ENCODE measurements at regions not wholly inside any gene's neighbourhood (a gene's known extent, or its start where the extent isn't known, plus 50 kb on each side); places are given as distances from the start of the nearest gene placed in this dataset.

GRCh38 chr13:79831556-79831955, 350.6 kb downstream of the NDFIP2 start:
- no peak for TF ChIP-seq CTCF (IDR thresholded peaks at IDR 0.05; ENCODE audit: insufficient read depth, low read length, poor library complexity, severe bottlenecking)
- Histone ChIP-seq H3K27me3 (replicated peaks; ENCODE audit: control insufficient read depth, insufficient read depth, low read length) (no peaks in the 10 kb centered on the region), H3K36me3 (ENCODE audit: control insufficient read depth, insufficient read depth, low read length) (no peaks in the 10 kb centered on the region), H3K4me3 (replicated peaks; ENCODE audit: low read depth, low read length) (no peak overlapping the region)
- DNase-seq (ENCODE audit: extremely low read depth, insufficient read length) = no peak

GRCh38 chr13:79830945-79831344, 350.0 kb downstream of the NDFIP2 start:
- no peak for TF ChIP-seq CTCF (IDR thresholded peaks at IDR 0.05; ENCODE audit: insufficient read depth, low read length, poor library complexity, severe bottlenecking)
- no peak for DNase-seq (ENCODE audit: extremely low read depth, insufficient read length)
- H3K27me3 ChIP-seq (replicated peaks; ENCODE audit: control insufficient read depth, insufficient read depth, low read length) = no peaks in the 10 kb centered on the region
- no peaks in the 10 kb centered on the region for H3K36me3 ChIP-seq (ENCODE audit: control insufficient read depth, insufficient read depth, low read length)
- no peak overlapping the region for H3K4me3 ChIP-seq (replicated peaks; ENCODE audit: low read depth, low read length)

- TF ChIP-seq CTCF (IDR thresholded peaks at IDR 0.05; ENCODE audit: insufficient read depth, low read length, poor library complexity, severe bottlenecking) = no peak
- Histone ChIP-seq H3K27me3 (replicated peaks; ENCODE audit: control insufficient read depth, insufficient read depth, low read length) (no peaks in the 10 kb centered on the region), H3K4me3 (replicated peaks; ENCODE audit: low read depth, low read length) (no peak overlapping the region), H3K36me3 (ENCODE audit: control insufficient read depth, insufficient read depth, low read length) (no peaks in the 10 kb centered on the region)
- DNase-seq (ENCODE audit: extremely low read depth, insufficient read length) = no peak
These were observed 349.5 kb downstream of the NDFIP2 start for GRCh38 chr13:79830426-79830825.

GRCh38 chr13:79829880-79830279, 348.9 kb downstream of the NDFIP2 start:
- no peak for TF ChIP-seq CTCF (IDR thresholded peaks at IDR 0.05; ENCODE audit: insufficient read depth, low read length, poor library complexity, severe bottlenecking)
- Histone ChIP-seq H3K36me3 (ENCODE audit: control insufficient read depth, insufficient read depth, low read length) (no peaks in the 10 kb centered on the region), H3K27me3 (replicated peaks; ENCODE audit: control insufficient read depth, insufficient read depth, low read length) (no peaks in the 10 kb centered on the region), H3K4me3 (replicated peaks; ENCODE audit: low read depth, low read length) (no peak overlapping the region)
- no peak for DNase-seq (ENCODE audit: extremely low read depth, insufficient read length)

GRCh38 chr13:79825959-79826358, 345.0 kb downstream of the NDFIP2 start:
- DNase-seq (ENCODE audit: extremely low read depth, insufficient read length) = no peak
- TF ChIP-seq CTCF (IDR thresholded peaks at IDR 0.05; ENCODE audit: insufficient read depth, low read length, poor library complexity, severe bottlenecking) = no peak
- Histone ChIP-seq H3K36me3 (ENCODE audit: control insufficient read depth, insufficient read depth, low read length) (no peaks in the 10 kb centered on the region), H3K4me3 (replicated peaks; ENCODE audit: low read depth, low read length) (no peak overlapping the region), H3K27me3 (replicated peaks; ENCODE audit: control insufficient read depth, insufficient read depth, low read length) (no peaks in the 10 kb centered on the region)

GRCh38 chr13:79815041-79815440, 334.1 kb downstream of the NDFIP2 start:
- no peak for DNase-seq (ENCODE audit: extremely low read depth, insufficient read length)
- no peak overlapping the region for H3K4me3 ChIP-seq (replicated peaks; ENCODE audit: low read depth, low read length)
- H3K36me3 ChIP-seq (ENCODE audit: control insufficient read depth, insufficient read depth, low read length) = no peaks in the 10 kb centered on the region
- H3K27me3 ChIP-seq (replicated peaks; ENCODE audit: control insufficient read depth, insufficient read depth, low read length) = no peaks in the 10 kb centered on the region
- TF ChIP-seq CTCF (IDR thresholded peaks at IDR 0.05; ENCODE audit: insufficient read depth, low read length, poor library complexity, severe bottlenecking) = no peak
